ENCODE measurements at regions not wholly inside any gene's neighbourhood (a gene's known extent, or its start where the extent isn't known, plus 50 kb on each side); places are given as distances from the start of the nearest gene placed in this dataset.

- no peak for TF ChIP-seq CTCF (conservative IDR thresholded peaks at IDR 0.05; ENCODE audit: low read depth, low read length)
- no peak for TF ChIP-seq SMC3 (IDR thresholded peaks at IDR 0.05; ENCODE audit: low read depth, low read length)
- TF ChIP-seq POLR2A (IDR thresholded peaks at IDR 0.05; ENCODE audit: low read depth, low read length), result no peak
- no peak for TF ChIP-seq CHD1 (IDR thresholded peaks at IDR 0.05; ENCODE audit: low read depth, low read length)
- no peak for TF ChIP-seq MAFK (IDR thresholded peaks at IDR 0.05; ENCODE audit: low read depth, low read length)
- TF ChIP-seq BHLHE40 (IDR thresholded peaks at IDR 0.05; ENCODE audit: low read depth, low read length), result no peak
- TF ChIP-seq CEBPB (IDR thresholded peaks at IDR 0.05; ENCODE audit: low read depth, low read length), result no peak
- no peak for TF ChIP-seq USF2 (IDR thresholded peaks at IDR 0.05; ENCODE audit: low read depth, low read length)
Measured at GRCh38 chr16:85531516-85531915, 81.6 kb upstream of the GSE1 start.

All from IMR-90 (cell line).